Body of pancreas (tissue), 4 donors: ENCODE measurements at regions not wholly inside any gene's neighbourhood (a gene's known extent, or its start where the extent isn't known, plus 50 kb on each side); places are given as distances from the start of the nearest gene placed in this dataset.
"Not testable (repeated sequence)": the region's sequence is repeated elsewhere in the genome, so short reads cannot be mapped to it uniquely, and the experiment has no call there.

Experiments used
- ATAC-seq: fragments of 150-250 bp; one replicate; pipeline ENCODE4 v1.9.1; 2016
- DNase-seq, 4 donors: peaks; one replicate each; pipeline ENCODE4 v3.0.0-alpha.2; 2019
- H3K27ac ChIP-seq, 4 donors: fragments of 200-600 bp; sonication (generic); 1 replicate in 3 of 4; 2 replicates in 1 of 4; pipeline versions ENCODE4 v1.5.1 to v1.6.1; 2016 to 2019; ENCODE audit warnings: mild to moderate bottlenecking in 1 of 4, mixed read lengths in 1 of 4, moderate library complexity in 1 of 4
- H3K27me3 ChIP-seq, 2 donors: fragments of 200-600 bp; sonication (generic); one replicate each; pipeline ENCODE4 v1.6.0; 2016; ENCODE audit warnings: mild to moderate bottlenecking in 1 of 2
- H3K36me3 ChIP-seq, 2 donors: fragments of 200-600 bp; sonication (generic); replicated peaks in 1 of 2; 2 replicates each; pipeline ENCODE4 v1.5.1; 2016; ENCODE audit warnings: low read depth in 2 of 2; ENCODE audit not compliant: insufficient read depth in 1 of 2
- H3K4me1 ChIP-seq: fragments of 200-600 bp; sonication (generic); one replicate; pipeline ENCODE4 v1.6.0; 2016
- H3K4me3 ChIP-seq, 2 donors: fragments of 200-600 bp; sonication (generic); 1 replicate in 1 of 2; 2 replicates in 1 of 2; pipeline ENCODE4 v1.5.1; 2016 to 2019
- H3K9me3 ChIP-seq, 3 donors: fragments of 200-600 bp; sonication (generic); 1 replicate in 2 of 3; 2 replicates in 1 of 3; pipeline ENCODE4 v1.5.1; 2016
- CTCF ChIP-seq, 7 experiments: fragments of 450-650 bp in 4 of 7; fragments of 200-600 bp in 3 of 7; sonication (generic) in 3 of 7; IDR thresholded peaks; one replicate each; pipeline ENCODE4 v1.5.1; 2016 to 2019; ENCODE audit warnings: antibody characterized with exemption in 7 of 7
- POLR2A ChIP-seq, 3 donors: fragments of 450-650 bp; IDR thresholded peaks; one replicate each; pipeline ENCODE4 v1.6.1; 2016; ENCODE audit warnings: antibody characterized with exemption in 3 of 3, mild to moderate bottlenecking in 2 of 3
- WGBS, 2 donors: methylation state at CpG; one replicate each; pipeline ENCODE4 v1.1.5; 2017; 5-methylcytosine and 5-hydroxymethylcytosine counted together
- intact Hi-C: fragments of 100-400 bp; cut with DNase I; formaldehyde crosslinking; loops from one replicate; pipeline ENCODE4 v1.15.1; 2023

GRCh38 chr7:112957901-112958300 lies 128.7 kb downstream of the GPR85 start:
- ATAC-seq (no peak), DNase-seq (no peak)
- H3K9me3 ChIP-seq = no peaks in the 10 kb centered on the region
- no peaks in the 10 kb centered on the region for H3K4me1 ChIP-seq
- no peak for TF ChIP-seq CTCF (IDR thresholded peaks at IDR 0.05)
- TF ChIP-seq POLR2A (IDR thresholded peaks at IDR 0.05) = no peak
- H3K4me3 ChIP-seq = no peak overlapping the region
- no peaks in the 10 kb centered on the region for H3K27me3 ChIP-seq
- intact Hi-C loops = no loop called here
- no peak overlapping the region for H3K27ac ChIP-seq
- H3K36me3 ChIP-seq = no peaks in the 10 kb centered on the region

GRCh38 chr7:112953031-112953430 lies 133.6 kb downstream of the GPR85 start:
- DNase-seq, H3K27ac ChIP-seq, intact Hi-C loops, H3K4me3 ChIP-seq, H3K27me3 ChIP-seq, H3K9me3 ChIP-seq, H3K4me1 ChIP-seq, H3K36me3 ChIP-seq, ATAC-seq: not testable (repeated sequence)
- 75 to 82% methylated on average over 3 of the region's 3 CpGs for WGBS, 2 donors

GRCh38 chr7:112951070-112951469 lies 135.6 kb downstream of the GPR85 start:
- Histone ChIP-seq H3K4me3 (no peak overlapping the region), H3K36me3 (no peaks in the 10 kb centered on the region), H3K27ac (no peak overlapping the region), H3K9me3 (no peaks in the 10 kb centered on the region), H3K4me1 (no peaks in the 10 kb centered on the region), H3K27me3 (no peaks in the 10 kb centered on the region)
- intact Hi-C loops = no loop called here
- ATAC-seq (no peak), DNase-seq (no peak)
- WGBS, 2 donors = 65 to 76% methylated on average over 4 of the region's 4 CpGs
- TF ChIP-seq CTCF (IDR thresholded peaks at IDR 0.05) (no peak), POLR2A (IDR thresholded peaks at IDR 0.05) (no peak)

- H3K4me1 ChIP-seq, H3K9me3 ChIP-seq, H3K27ac ChIP-seq, ATAC-seq, DNase-seq, intact Hi-C loops, H3K36me3 ChIP-seq, H3K27me3 ChIP-seq, H3K4me3 ChIP-seq: not testable (repeated sequence)
- WGBS, 2 donors = 60 to 61% methylated on average over 4 of the region's 4 CpGs
Measured at GRCh38 chr7:112949682-112950081, 136.9 kb downstream of the GPR85 start.

- ATAC-seq (no peak), DNase-seq (no peak)
- intact Hi-C loops = no loop called here
- Histone ChIP-seq H3K4me3 (no peak overlapping the region), H3K27ac (no peak overlapping the region), H3K27me3 (no peaks in the 10 kb centered on the region), H3K4me1 (no peaks in the 10 kb centered on the region), H3K9me3 (no peaks in the 10 kb centered on the region), H3K36me3 (no peaks in the 10 kb centered on the region)
- WGBS, 2 donors = 75 to 80% methylated on average over 2 of the region's 2 CpGs
- no peak for TF ChIP-seq POLR2A (IDR thresholded peaks at IDR 0.05)
- no peak for TF ChIP-seq CTCF (IDR thresholded peaks at IDR 0.05)
Measured at GRCh38 chr7:112946350-112946749, 140.3 kb downstream of the GPR85 start.

GRCh38 chr7:112945046-112945445 lies 141.6 kb downstream of the GPR85 start:
- H3K27me3 ChIP-seq = no peaks in the 10 kb centered on the region
- DNase-seq (no peak), ATAC-seq (no peak)
- H3K36me3 ChIP-seq = no peaks in the 10 kb centered on the region
- no peaks in the 10 kb centered on the region for H3K9me3 ChIP-seq
- H3K4me1 ChIP-seq = peaks cover 6% of the 10 kb centered on the region
- no peak for TF ChIP-seq POLR2A (IDR thresholded peaks at IDR 0.05)
- no peak for TF ChIP-seq CTCF (IDR thresholded peaks at IDR 0.05)
- intact Hi-C loops = no loop called here
- no peak overlapping the region for H3K4me3 ChIP-seq
- 66 to 73% methylated on average over 3 of the region's 3 CpGs for WGBS, 2 donors
- no peak overlapping the region for H3K27ac ChIP-seq
